DMS79 (cell line): ENCODE measurements at regions not wholly inside any gene's neighbourhood (a gene's known extent, or its start where the extent isn't known, plus 50 kb on each side); places are given as distances from the start of the nearest gene placed in this dataset.
"Not testable (repeated sequence)": the region's sequence is repeated elsewhere in the genome, so short reads cannot be mapped to it uniquely, and the experiment has no call there.

Experiments
- DNase-seq: peaks from one replicate; lab custom pipeline; 2025; lab: John Stamatoyannopoulos, UW

GRCh38 chr20:40634891-40635290, 54.1 kb downstream of the MAFB start:
- DNase-seq, result no peak

DNA sequence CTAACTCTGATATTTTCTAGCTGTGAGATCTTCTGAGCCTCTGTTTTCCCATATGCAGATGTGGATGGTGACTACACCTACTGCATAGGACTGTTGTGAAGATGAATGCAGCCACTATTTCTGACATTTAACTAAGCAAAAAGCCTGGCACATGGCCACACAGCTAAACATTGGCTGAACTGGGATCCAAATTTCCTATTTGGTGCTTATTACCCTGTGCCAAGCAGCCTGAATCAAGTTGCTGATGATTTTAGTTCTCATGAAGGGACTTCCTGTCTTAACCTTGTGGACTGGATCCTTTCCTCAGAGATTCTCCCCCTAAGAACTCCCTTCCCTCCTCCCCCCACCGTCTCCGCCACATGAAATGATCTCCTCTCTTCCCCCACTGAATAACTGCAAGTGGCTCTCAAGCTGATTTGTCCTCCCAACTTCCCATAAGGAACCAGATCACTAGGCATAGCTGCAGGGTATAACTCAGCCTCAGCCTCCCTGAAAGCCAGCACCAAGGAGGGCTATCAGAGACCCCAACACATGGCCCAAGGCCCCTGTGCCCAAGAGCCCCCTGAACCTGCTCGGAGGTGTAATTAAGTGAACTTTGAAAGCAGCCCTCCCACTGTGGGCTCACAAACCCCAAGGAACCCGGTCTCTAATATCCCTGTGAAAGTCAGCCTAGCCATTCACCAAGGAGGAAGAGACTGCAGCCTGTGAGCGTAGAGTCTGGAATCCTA, 55.7 kb downstream of the MAFB start:
- DNase-seq, result no peak

DNA sequence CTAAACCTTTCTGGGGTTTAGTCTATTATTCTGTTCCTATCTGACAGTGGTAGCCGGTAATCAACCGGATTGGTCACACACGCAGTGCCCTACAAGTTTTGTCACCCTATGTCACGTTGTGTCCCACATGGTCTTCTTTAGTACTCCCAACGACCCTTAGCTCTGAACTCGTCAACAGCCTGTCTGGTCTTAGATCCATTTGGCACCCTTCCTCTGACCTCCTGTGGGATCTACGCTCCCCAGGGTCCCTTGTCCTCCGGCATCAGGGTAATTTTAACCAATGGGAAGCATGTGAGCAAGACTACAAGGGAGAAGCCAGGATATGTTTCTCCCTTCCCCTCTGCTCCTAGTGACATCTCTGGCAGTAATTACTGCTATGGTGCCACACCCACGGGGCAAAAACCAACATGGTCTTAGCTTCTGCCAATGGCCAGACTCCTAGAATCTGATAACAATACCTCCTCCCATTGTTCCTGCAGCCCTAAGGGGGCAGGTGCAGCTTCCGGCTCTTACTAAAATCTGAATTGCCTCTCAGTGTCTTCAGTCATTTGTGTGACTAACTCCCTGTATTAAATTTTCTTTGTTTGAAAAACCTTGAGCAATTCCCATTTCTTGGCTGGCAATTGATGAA, 56.6 kb downstream of the MAFB start:
- no peak for DNase-seq

DNA sequence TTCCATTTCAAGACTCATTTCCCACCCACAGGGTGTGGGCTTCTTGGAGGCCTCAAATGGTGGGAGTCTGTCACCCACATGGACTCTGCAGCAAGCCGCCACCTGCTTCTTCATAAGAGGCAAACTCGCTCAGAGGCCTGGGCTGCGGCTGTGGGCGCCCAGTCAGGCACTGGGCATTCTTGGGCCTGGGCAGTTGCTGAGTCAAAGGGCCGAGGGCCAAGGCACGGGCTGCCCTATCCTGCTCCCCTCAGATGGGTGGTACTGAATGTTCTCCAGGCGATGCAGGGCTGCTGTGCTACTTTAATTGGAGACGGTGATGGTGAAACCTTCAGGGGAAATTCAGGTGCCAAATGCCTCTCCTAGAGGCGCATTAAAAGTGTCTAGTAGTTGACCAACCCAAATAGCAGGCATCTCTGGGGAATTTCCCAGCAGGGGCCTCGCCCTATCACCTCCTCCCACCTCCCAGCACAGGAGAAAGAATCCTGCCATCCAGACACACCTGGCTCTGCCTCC, 57.9 kb downstream of the MAFB start:
- DNase-seq, result no peak

DNA sequence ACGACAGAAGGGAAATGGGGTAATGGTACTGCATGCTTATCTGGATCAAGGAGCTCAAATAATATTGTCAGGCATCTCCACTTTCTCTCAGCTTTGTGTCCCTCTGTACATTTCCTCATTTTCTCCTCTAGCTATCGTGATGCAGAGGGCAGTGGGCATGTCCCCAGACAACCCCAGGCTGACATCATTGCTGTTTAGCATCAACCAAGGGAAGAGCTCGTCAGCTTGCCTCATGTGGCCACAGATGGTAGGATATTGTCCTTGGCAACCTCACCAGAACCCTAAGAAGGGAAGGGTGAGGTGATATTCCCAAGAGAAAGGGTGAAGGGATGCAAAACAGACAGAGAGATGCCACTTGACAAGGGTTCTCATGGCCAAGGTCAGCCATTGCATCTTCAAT, 58.3 kb downstream of the MAFB start:
- DNase-seq, result no peak

DNA sequence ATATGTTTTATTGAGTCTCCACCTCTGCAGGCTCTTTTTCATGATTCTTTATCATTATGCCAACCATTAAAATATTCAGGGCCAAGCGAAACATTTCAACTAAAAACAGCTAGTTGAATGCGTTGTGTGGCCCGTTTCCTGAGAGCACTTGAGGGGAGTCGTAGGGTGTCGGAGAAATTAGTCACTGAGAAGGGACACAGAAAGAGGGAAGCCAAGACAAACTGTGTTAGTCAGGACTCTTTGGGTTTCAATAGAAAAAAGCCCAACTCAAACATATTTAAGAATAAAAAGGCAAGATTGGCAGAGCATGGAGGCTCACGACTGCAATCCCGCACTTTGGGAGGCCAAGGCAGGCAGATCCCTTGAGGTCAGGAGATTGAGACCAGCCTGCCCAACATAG, 58.9 kb downstream of the MAFB start:
- DNase-seq, result no peak

DNA sequence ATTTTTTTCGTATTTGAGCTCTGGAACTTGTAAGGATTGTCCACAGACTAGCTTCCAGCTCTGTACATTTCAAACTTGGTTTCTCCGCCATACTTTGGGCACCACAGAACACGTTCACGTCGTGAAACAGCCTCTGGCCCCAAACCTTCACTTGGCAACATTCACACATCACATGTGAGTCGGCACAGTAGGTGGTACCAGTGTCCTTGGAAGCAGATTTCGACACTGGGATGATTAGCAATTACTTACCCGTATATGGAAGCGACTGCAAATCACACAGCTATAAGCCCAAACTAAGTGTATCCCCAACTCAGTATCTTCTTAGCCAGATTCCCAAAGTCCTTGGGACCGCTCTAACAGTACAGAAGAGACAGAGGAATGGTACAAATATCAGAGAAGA, 60.2 kb downstream of the MAFB start:
- DNase-seq, result no peak

DNA sequence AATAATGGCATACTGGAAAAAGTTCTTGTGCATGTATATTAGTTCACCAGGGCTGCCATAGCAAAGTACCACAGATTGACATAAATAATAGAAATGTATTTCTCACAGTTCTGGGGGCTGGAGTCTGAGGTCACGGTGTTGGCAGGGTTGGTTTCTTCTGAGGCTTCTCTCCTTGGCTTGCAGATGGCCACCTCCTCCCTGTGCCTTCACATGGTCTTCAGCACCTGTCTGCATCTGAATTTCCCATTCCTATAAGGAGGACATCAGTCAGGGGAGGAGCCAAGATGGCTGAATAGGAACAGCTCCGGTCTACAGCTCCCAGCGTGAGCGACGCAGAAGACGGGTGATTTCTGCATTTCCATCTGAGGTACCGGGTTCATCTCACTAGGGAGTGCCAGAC, 70.0 kb downstream of the MAFB start:
- not testable (repeated sequence) for DNase-seq

GRCh38 chr20:40617594-40617993, 71.4 kb downstream of the MAFB start:
- DNase-seq, result no peak

DNA sequence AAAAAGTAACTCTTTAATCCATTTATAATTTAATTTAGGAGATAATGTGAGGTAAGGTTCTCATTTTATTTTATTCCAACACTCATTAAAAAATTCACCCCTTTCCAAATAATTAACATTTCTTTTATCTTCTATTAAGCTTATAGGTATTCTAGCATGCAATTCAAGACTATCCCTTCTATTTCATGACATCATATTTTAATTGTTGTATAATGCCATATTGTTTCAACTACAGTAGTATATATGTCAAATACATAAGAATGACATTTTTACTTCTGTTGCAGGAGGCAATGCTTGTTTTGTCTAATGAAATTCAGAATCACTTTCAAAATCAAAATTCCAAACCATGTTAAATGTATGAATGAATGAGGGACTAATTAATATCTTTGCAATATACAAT, 76.2 kb downstream of the MAFB start:
- DNase-seq, result no peak

- no peak for DNase-seq
Measured at GRCh38 chr20:40612247-40612646, 76.8 kb downstream of the MAFB start.

DNA sequence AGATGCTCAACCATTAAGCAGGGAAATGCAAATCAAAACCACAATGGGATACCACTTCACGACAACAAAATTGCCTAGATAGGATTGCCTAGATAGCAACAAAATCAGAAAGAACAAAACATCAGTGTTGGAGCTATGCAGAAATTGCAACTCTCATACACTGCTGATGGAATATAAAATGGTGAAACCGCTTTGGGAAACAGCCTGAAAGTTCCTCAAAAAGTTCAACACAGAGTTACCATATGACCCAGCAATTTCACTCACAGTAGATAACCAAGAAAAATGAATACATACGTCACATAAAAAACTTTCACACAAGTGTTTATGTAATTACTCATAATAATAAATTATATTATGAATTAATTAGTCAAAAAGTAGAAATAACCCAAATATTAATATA, 78.3 kb downstream of the MAFB start:
- no peak for DNase-seq

DNA sequence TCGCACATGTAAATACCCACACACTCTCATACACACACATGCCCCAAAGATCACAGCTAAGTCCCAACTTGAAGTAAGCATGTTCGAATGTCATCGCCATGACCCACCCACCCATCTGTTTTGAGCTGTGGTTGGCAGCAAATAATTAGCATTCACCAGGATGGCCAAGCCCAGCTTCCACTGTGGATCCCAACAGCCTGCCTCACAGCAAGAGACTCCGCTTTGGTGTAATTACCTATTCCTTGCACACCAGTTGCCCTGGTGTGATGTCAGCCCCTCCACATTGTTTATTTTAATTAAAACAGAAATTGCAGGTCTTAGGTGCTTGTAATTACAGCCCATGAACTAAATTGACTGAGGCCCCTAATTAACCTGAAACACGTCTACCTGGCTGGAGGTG, 81.1 kb downstream of the MAFB start:
- no peak for DNase-seq

GRCh38 chr20:40606660-40607059, 82.4 kb downstream of the MAFB start:
- DNase-seq, result no peak

DNA sequence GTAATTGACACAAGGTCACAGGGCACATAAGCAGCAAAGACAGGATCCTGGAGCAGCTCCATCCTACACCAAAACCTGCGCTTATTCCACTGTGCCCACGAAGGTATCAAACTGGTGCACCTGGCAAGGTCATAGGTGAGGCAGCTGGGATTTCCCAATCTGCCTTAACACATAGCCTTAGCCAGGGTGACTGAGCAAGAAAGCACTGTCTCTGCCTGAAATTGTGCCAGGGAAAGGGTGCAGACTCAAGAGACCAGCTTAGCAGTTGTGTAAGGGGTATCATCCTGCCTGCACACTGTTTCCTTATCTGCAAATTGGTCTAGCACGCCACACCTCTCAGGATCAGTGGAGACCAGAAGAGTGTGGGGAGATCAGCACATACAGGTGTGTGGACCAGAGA, 82.8 kb downstream of the MAFB start:
- no peak for DNase-seq

DNA sequence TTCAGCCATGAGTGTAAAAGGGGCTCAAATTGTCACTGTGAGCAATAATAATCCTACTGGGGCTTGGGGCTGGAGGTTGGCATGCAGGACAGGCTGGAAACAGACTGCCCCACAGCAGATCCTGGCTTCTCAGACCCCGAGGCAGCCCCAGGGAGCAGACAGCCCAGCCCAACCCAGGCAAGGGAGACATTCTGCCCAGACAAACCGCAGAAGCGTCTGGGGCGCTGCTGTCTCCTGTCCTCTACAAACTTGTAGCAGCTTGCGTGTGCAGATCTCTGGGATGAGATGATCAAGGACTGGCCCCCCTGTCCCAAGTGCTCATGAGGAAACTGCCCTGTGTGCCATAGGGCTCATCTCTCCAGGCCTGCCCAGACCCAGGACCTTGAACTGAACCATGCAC, 84.6 kb downstream of the MAFB start:
- DNase-seq, result no peak

- no peak for DNase-seq
Measured at GRCh38 chr20:40603057-40603651, 85.9 kb downstream of the MAFB start.

DNA sequence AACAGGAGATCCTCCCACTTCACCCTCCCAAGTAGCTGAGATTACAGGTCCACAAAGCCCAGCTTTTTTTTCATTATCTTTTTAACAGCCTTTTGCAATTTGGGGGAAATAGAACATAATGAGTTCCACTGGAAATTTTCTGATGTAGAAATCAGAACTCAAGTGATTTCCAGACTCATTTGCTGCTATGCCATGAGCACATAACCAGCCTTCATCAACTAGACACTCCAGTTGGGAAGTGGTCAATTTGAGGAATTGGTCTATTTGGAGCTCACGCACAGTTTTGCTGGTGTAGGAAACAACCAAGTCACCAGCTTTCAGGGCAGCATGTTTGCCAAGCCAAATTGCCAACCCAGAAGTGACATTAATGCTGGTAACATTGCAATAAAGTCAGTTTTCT, 86.7 kb downstream of the MAFB start:
- DNase-seq, result no peak

DNA sequence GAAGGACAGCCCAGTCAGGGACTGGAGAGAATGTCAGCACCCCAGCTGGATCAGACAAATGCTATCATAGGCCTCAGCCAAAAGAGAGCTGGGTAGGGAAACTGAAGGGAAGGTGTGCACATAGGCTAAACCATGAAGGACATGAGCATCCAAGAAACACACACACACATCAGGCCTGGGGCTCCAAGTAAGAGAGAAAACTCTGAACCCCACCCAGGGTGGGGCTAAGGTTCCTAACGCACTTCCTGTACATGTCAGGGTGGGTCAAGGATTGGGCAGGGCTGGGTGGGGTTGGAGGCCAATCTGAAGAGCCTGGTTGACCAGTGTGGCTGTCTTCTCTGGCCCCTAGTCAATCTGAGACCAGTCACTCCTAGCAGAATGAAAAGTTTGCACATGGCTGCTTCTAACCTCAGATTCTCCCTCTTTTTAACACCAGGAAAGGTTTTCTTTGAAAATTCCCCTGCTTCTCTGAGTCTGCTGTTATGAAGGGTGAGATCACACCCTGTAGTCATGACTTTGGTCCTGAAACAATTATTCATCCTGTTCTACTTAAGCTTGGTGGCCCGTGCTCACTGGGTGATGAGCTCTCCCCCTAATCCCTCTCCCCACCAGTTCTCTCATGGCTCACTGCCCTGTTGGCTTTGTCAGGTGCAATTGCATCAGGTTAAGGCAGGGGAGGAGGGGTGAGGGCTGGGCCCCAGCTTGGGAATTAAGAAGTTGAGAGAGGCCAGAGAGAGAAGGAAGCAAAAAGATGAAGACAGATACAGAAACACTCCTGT, 88.4 kb downstream of the MAFB start:
- DNase-seq, result no peak

- no peak for DNase-seq
Measured at GRCh38 chr20:40599987-40600386, 89.0 kb downstream of the MAFB start.

GRCh38 chr20:40592941-40593340, 96.1 kb downstream of the MAFB start:
- DNase-seq, result no peak

- no peak for DNase-seq
Measured at GRCh38 chr20:40591536-40591935, 97.5 kb downstream of the MAFB start.

DNA sequence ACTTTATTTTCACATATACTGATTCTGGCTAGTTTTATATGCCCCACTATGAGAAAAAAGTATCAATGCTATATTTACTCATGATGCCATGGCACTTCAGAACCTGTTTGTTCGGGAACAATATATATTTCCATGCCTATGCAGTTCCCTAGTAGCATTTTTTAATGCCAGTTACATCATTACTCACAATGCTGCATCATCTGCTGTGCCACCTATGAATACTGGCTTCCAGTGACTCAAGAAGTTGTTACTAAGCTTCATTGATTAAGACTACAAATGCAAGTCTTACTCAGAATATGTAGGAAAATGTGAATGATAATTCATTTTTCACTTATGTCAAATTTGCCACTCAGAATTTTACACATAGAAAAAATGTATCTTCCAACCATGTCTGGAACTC, 97.9 kb downstream of the MAFB start:
- DNase-seq, result no peak
